GM19372 (cell line): ENCODE measurements at regions not wholly inside any gene's neighbourhood (a gene's known extent, or its start where the extent isn't known, plus 50 kb on each side); places are given as distances from the start of the nearest gene placed in this dataset.

Source experiments
- ATAC-seq: cut with Tn5 transposase; IDR thresholded peaks from one replicate; pipeline ENCODE4 v1.9.1; 2021; ENCODE audit warnings: mild to moderate bottlenecking, low read depth, moderate library complexity; ENCODE audit not compliant: unreplicated experiment

DNA sequence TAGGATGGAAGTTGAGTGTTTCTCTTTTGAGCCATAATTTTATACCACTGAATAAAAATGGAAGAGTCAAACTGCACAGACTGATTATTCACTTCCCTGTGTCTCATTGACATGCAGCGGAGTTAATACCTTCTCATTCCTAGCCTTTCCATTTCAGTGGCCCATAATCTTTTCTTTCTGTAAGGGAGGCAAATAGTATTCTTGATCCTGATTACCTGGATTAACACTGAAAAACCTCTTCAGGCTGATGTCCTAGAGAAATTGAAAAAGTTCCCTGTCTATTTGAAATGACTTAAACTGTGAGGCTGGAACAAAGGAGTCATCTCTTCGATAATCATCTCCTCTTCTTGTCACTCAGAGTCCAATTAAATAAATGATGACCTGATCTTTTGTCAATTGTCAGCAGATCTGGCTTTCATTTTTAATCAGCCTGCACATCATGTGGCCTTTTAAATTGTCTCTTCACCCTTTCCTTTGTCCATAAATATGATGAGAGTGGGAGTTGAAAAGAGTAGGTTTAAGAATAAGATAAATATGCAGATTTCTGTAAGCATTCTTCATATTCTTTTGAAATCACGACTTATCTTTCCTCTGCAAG is 713.0 kb downstream of the EPM2A start:
- no peak for ATAC-seq

DNA sequence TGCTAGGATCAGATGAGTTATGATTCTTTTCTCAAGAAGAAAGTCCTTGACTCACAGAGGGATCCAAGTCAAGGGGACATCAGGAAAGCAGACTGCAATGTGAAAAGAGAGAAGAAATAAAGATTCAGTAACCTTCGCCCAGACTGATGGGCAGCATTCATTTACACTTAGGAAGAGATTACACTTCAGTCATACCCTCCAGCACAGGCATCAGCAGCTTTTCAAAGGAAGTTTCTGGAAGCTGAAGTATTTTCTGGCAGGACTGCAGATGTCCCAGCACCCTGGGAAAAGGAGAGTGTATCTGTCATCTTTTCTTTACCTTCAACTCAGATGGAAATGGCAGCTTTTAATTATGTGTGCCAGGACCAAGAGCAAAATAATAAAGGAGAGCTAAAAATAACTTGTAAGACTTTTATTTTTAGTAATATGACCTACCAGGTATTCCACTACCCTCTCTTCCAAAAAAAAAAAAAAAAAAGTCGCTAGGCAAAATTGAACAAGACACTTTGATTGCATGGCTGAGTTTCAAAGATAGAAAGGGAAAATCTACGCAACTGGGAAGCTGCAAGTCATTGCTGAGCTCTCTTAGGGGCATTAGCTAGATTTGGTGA is 712.1 kb downstream of the EPM2A start:
- ATAC-seq: no peak

DNA sequence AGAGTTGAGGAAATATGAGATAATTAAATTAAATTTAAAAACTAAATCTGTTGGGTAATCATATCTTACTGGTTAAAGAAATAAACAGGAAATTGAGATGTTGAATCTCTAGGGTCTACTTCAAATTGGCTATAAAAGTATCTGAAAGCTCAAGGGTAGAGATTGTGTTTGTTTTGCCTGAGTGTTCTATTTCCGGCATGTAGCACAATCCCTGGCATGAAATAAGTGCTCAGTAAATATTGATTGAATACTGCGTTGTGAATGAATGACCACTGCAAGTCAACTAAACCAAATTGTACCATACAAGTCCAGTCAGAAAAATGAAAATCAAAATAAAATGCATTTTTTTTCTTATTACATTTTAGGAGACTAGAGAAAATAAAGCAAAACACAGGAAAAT is 709.8 kb downstream of the EPM2A start:
- no peak for ATAC-seq

DNA sequence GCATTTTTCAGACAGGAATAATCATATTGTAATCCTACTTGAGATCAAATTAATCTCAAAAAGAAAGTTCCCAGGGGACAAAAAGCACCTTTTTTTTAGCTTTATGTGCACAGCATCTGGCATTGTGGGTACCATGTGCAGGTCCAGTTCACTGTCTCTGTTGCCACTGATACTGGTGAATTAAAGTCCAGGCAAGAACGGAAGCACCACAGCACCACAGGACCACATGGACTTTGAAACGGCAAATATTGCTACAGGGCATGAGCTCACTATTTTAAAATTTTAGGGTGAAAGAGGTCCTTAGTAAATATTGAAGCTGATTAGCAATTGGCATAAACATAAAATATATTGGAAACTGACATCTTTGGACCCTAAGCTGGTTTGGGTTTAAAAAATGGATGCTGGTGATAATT is 709.0 kb downstream of the EPM2A start:
- ATAC-seq: no peak

DNA sequence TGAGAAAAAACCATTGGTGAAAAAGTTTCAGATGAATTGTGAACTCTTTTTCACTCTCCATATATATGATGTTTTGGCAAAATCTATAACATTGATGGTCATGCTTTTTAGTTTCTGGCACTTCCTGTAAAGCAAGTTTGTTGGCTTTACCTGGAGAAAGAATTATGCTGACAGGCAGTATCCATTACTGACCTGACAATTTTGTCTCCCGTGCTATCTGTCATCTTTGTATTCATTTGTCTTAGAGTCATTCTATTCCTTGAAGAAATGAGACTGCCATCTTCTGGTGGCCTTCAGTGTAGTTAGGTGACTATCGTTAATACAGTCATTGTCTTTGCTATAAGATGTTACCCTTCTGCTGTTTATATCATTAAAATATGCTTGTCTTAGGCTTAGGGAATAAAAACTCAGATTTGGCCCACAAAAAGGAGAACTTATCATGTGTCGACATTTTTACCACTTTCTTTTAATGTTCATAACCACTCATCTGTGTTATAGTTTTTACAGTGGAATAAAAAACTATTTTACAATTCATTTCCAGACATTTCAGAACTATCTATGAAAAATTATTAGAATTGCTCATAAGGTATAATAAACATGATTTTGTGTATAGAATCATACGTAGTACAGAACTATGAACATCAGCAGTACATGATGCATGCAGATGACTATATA is 707.0 kb downstream of the EPM2A start:
- ATAC-seq: peak; percentile 78

DNA sequence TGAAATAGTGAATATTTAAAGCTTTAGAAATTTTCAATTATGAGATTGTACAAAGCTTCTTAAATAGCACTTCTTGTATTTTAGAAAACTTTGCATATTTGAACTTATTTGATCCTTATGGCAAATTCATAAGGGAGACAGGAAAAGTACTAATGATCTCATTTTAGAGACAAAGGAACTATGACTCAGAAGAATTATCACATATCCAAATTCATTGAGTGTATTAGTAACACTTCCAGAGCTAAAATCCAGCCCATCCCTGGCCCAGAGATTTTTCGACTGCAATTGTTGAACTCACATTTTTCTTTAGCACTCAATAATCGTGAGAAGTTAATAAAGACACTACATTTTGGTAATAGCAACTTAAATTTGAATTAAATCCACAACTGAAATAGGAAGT is 704.3 kb downstream of the EPM2A start:
- ATAC-seq: no peak

DNA sequence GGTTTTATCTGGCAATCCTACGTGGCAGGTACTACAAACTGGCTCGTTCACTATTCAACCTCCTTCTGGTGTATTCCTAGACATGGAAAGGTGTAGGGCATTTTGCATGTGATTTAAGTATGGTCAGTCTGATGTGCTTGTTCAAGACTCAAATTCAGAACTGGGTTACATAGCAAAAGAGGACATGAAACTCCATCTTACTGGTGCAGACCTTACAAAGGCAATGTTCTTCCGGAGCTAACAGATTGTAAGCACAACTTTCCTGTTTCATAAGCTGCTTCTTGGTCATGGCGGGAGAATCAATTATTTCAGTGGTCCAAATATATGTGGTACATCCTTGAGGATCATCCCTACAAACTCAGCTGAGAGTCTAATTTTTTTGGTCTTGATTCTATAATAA is 703.4 kb downstream of the EPM2A start:
- no peak for ATAC-seq

DNA sequence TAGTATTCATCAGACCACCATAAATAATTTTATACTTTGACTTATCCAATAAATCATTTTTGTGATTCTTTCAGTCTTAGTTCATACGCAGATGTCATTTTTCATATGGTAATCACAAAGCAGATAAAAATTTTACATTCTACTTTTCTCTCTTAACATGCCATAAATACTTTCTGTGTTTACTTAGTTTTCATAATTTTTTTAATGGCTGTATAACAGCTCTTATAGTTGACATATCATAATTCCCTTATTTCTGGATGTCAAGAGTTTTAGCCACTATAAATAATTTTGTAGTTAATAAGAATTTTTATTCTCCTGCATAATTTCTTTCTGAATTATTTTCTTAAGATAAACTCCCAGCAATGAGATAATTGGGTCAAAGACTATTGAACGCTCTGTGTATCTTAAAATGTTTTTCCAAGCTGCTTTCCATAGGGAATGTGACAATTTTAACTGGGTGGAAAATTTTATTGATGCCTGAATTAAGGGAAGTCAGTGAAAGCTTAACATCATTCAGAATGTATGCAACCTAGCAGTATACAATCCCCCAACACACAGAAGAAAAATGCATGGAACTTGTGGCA is 702.7 kb downstream of the EPM2A start:
- no peak for ATAC-seq

DNA sequence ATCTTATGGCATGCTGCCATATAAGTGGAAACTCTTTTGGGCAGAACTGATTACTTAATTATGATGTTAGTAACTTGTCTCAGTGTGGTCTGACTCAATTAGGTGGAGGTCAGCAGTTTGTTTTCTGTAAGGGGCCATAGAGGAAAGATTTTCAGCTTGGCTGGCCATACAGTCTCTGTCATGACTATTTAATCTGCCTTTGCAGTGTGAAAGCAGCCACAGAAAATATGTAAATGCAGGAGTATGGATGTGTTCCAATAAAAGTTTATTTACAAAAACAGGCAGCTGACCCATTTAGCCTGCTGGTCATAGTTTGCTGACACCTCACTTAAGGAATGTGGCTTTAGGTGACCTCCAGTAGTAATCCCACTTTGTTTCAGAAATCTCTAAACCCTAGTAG is 700.7 kb downstream of the EPM2A start:
- ATAC-seq: no peak

DNA sequence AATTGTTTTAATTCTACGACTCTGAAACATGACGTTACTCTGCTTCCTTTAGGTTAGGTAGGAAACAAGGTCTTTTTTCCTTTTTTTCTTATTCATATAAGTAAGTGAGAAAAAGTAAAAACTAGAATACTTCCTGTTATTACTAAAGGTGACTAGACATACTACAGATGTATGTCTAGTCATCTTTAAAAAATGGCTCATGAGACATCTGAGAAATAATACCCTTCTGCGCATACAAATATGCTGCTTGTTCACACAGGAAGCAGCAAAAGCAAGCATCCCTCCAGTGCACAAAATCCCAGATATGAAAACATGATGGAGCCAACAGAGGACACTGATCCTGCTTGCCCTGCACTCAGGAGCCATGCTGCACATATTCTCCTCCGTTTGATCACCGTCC is 699.1 kb downstream of the EPM2A start:
- no peak for ATAC-seq

DNA sequence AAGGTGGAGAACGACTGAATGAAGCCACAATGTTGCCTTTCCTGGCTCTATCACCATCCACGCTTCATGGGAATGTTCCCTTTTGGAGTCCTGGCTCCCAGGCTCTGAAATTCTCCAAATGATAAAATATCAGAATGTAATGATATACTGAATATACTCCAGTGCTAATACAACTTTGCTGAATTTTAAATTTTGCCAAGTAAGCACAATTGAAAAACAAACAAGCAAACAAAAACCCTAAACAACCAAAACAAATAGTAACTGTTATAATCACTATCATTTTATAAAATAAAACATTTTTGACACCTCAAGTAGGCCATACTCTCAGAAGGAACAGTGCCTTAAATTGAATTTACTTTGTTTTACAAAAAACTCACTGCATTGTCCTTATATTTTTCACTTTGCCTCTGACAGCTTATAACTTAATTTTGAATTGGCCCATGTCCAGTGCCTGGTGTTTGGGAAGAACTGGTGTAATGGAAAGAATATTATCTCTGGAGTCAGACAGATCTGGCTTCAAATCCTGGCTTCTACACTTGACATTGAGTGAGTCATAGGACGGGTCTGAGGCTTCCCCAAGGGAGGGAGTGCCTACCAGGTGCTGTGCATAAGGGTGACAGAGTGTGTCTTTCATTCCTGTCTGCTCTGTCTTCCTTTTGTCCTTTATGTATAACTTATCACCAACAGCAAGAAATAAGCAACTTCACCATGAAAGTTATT is 698.3 kb downstream of the EPM2A start:
- ATAC-seq: no peak

DNA sequence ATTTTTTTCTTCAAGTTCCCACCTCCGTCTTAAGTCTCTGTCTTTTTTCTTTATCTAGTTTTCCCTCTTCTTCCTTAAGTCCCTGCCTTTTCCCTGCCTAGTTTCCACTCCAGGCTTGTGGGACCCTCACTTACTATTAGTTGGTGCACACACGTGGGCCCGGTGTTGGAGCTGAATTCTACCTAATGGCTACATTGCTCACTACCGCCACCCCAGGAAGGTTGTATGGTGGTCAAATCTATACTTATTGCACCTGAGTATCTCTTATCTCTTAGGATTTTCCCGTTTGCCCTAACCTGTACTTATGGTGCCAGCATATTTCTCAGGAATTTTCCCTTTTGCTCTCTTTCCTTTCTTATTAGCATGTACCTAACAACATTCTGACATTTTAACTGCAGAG is 692.8 kb downstream of the EPM2A start:
- no peak for ATAC-seq

DNA sequence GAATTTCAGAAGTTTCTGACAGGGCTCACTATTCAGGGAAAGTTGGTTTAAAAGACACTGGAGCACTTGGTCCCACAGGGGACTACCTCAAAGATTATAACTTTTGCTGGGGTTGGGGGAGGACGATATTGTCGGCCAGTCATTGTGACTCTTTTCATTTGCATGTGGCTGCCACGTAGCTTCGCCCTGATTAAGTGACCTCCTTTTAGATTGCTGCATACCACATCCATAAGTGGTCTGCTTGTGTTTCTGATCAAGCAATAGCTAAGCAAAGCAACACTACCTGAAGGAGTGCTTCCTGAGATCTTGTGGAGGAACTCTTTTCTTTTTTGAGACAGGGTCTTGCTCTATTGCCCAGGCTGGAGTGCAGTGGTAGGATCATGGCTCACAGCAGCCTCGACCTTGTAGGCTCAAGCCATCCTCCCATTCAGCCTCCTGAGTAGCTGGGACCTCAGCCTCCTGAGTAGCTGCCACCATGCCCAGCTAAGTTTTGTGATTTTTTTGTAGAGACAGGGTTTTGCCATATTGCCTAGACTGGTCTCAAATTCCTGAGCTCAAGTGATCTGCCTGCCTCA is 691.3 kb downstream of the EPM2A start:
- ATAC-seq: no peak

DNA sequence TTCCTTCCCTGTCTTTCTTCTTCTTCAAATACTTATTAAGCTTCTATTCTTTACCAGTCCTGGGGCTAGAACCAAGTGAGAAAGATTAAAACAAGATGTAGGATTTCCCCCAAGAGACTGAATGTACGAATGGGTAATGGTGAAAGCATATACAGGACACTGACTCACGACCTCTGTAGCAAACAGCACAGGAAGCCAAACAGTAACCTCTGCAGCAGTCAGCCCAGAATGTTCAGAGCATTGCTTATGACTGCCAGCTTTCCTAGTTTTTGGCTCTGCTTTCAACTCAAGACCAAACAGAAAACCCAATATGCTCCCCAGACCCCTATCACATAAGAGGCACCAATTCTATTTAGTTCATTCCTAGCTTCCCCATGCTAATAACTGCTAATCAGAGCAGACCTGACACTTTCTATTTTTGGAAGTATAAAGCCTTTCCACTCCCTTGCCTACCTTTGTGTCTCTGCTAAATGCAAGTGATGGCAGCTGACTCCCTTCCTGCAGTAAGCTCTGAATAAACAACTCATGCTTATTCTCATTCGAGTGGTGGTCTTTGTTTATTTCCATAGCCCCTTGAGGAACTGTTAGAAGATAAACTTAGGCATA is 690.6 kb downstream of the EPM2A start:
- ATAC-seq: no peak

DNA sequence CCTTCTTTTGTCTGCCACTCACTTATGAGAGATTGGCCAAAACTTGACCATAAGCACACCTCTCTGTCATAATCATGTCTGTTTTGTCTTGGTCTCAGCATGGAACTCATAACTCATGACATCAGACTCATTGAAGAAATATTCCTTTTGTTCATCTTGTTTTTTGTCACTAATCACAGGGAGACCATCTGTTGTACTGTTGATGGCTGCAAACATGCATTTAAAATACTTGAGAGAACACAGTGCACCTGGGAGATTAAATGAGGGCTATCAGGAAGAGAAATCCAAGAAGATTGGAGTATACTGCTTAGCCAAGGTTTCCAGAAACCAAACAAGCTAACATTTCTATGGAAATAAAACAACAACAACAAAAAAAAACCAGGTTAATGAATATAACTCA is 689.7 kb downstream of the EPM2A start:
- ATAC-seq: no peak

DNA sequence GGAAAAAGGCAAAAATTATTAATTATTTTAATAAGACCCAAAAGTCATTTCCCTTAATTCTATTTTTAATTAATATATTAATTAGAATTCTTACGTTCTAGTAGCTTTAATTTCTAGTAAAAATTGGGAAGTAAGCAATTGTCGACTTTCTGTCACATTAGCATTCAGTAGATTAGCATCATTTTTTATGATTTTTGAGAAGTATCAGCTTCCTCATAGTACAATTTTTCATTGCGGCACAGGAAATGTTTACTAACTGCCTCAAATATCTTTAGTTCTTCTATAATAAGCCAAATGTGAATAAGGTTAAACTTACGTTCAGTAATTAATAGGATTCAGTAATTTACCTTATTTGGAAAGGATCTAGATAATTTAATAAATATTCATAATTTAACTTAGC is 687.4 kb downstream of the EPM2A start:
- ATAC-seq: no peak

DNA sequence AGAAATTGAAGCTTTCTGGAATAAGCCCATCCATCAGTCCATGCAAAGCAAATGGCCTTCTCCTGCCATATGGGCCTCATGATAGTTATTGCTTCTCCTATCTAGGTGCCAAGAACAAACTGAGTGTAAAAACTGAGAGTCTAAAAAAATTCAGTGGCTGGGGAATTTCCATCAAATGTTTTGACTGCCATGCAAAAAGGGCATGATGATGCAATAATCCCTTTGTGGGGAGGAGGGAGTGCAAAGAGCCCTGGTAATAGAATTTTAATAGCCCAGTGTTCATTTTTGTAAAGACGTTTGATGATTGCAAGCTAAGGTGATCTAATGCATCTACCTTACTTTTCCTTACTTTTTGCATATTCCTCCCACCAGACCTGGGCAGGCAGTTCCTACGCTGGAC is 683.7 kb downstream of the EPM2A start:
- no peak for ATAC-seq

DNA sequence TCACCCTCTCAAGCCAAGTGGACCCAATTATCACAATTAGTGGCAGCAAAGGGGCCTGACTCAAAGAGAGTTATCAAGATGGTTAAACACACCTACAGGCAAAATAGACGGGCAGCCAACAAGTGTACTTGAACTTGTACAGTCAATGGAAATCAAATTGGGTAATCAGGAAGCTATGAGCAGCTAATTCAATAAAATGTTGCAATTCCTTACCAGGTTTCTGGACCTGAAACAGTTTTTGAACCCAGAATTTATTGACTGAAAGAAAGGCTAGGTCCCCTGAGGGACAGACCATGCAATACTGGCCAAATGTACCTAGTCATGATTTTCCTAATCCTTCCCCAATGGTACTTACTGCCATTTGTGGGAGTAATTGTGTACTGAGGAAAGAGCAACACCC is 679.8 kb downstream of the EPM2A start:
- no peak for ATAC-seq

DNA sequence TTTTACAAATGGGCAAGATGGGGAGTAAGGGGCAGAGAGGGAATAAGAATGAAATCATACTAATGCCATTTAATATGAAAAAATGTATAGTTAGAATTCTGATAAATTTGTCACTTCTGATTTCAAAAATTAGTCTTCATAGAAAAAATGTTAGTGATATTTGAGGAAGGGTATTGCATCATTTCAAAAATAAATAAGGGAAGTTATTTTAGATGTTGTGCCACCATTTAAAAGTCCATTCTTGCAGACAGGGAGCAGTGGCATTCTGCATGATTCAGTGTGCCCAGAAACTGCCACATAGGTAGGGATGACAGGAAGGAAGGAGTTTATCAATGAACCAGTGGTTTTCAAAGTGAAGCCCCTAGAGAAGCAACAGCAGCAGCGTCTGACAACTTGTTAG is 674.6 kb downstream of the EPM2A start:
- no peak for ATAC-seq

DNA sequence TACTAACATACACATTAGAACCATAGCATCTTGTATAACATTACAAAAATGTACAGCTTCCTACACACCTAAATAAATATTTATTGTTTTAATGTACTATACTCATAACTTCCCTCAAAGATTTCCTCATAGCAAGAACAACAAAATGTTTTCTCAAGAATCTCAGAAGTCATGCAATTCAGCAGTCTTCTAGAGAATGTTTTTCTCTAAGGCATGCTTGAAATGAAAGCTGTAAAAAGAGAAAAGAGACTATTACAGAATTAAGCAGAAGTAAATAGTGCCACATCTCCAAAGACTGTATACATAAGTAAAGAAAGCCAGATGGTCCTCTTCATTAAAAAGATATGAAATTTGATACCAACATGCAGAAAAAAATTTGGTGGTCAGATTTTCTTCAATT is 672.2 kb downstream of the EPM2A start:
- no peak for ATAC-seq

DNA sequence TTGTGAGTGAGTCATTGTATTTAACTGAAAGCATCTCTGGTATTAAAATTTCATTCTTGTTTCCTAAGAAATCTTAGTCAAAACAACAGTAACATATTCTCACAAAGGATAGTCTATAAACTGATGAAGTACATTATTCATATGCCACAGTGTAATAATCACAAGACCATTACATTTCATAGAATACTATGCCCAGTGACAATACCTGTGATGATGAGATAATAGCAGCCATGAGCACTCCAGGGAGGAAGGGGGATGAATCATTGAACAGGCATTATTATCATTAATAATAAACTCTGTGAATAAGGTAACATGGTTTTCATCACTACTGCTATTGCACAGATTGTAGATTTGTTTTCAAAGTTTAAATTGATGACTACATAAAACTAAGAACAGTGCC is 667.9 kb downstream of the EPM2A start:
- no peak for ATAC-seq
